ENCODE measurements at regions not wholly inside any gene's neighbourhood (a gene's known extent, or its start where the extent isn't known, plus 50 kb on each side); places are given as distances from the start of the nearest gene placed in this dataset.
"Not testable (repeated sequence)": the region's sequence is repeated elsewhere in the genome, so short reads cannot be mapped to it uniquely, and the experiment has no call there.

GRCh38 chr6:15183979-15184378 is 61.9 kb upstream of the JARID2 start:
- no peaks in the 10 kb centered on the region for H3K27me3 ChIP-seq (ENCODE audit: control insufficient read depth, low read length)
- H3K4me2 ChIP-seq (ENCODE audit: low read length), result no peak overlapping the region
- no peaks in the 10 kb centered on the region for H4K20me1 ChIP-seq (ENCODE audit: control insufficient read depth, insufficient read depth, low read depth, low read length)
- H3K4me3 ChIP-seq (ENCODE audit: low read length), result no peak overlapping the region
- no peaks in the 10 kb centered on the region for H3F3A ChIP-seq (ENCODE audit: control insufficient read depth, insufficient read depth)
- H3K4me1 ChIP-seq (ENCODE audit: control insufficient read depth, low read length), result no peaks in the 10 kb centered on the region
- no peaks in the 10 kb centered on the region for H3K9me2 ChIP-seq (replicated peaks; ENCODE audit: control insufficient read depth, low read length)
- H3K9me3 ChIP-seq (ENCODE audit: control insufficient read depth, insufficient read depth, low read length), result no peaks in the 10 kb centered on the region
- H3K79me2 ChIP-seq (ENCODE audit: control insufficient read depth, low read length), result no peaks in the 10 kb centered on the region
- no peak for TF ChIP-seq CTCF (IDR thresholded peaks at IDR 0.05; ENCODE audit: low read depth, low read length, poor library complexity, severe bottlenecking)
- H3K36me3 ChIP-seq (ENCODE audit: control insufficient read depth, low read length), result no peaks in the 10 kb centered on the region
- no peak overlapping the region for H3K27ac ChIP-seq (ENCODE audit: low read depth, low read length)

GRCh38 chr6:15184441-15184861 is 61.4 kb upstream of the JARID2 start:
- Histone ChIP-seq H3K79me2 (ENCODE audit: control insufficient read depth, low read length) (no peaks in the 10 kb centered on the region), H3K9me2 (replicated peaks; ENCODE audit: control insufficient read depth, low read length) (no peaks in the 10 kb centered on the region), H3F3A (ENCODE audit: control insufficient read depth, insufficient read depth) (no peaks in the 10 kb centered on the region), H3K4me2 (ENCODE audit: low read length) (no peak overlapping the region), H3K9me3 (ENCODE audit: control insufficient read depth, insufficient read depth, low read length) (no peaks in the 10 kb centered on the region), H3K4me1 (ENCODE audit: control insufficient read depth, low read length) (no peaks in the 10 kb centered on the region), H3K27me3 (ENCODE audit: control insufficient read depth, low read length) (no peaks in the 10 kb centered on the region), H3K36me3 (ENCODE audit: control insufficient read depth, low read length) (no peaks in the 10 kb centered on the region), H3K4me3 (ENCODE audit: low read length) (no peak overlapping the region), H4K20me1 (ENCODE audit: control insufficient read depth, insufficient read depth, low read depth, low read length) (no peaks in the 10 kb centered on the region), H3K27ac (ENCODE audit: low read depth, low read length) (no peak overlapping the region)
- TF ChIP-seq CTCF (IDR thresholded peaks at IDR 0.05; ENCODE audit: low read depth, low read length, poor library complexity, severe bottlenecking) (no peak), EZH2phosphoT487 (IDR thresholded peaks at IDR 0.05; ENCODE audit: borderline replicate concordance, low read length) (no peak)

GRCh38 chr6:15185111-15185510 is 60.8 kb upstream of the JARID2 start:
- not testable (repeated sequence) for H3K4me1 ChIP-seq (ENCODE audit: control insufficient read depth, low read length); H3K79me2 ChIP-seq (ENCODE audit: control insufficient read depth, low read length); H4K20me1 ChIP-seq (ENCODE audit: control insufficient read depth, insufficient read depth, low read depth, low read length); H3K36me3 ChIP-seq (ENCODE audit: control insufficient read depth, low read length); H3K4me3 ChIP-seq (ENCODE audit: low read length); H3K9me3 ChIP-seq (ENCODE audit: control insufficient read depth, insufficient read depth, low read length); H3K4me2 ChIP-seq (ENCODE audit: low read length); H3K27me3 ChIP-seq (ENCODE audit: control insufficient read depth, low read length); H3K9me2 ChIP-seq (replicated peaks; ENCODE audit: control insufficient read depth, low read length); H3F3A ChIP-seq (ENCODE audit: control insufficient read depth, insufficient read depth); H3K27ac ChIP-seq (ENCODE audit: low read depth, low read length)

GRCh38 chr6:15193451-15193850 is 52.4 kb upstream of the JARID2 start:
- H3K4me3 ChIP-seq (ENCODE audit: low read length); H3K27ac ChIP-seq (ENCODE audit: low read depth, low read length); H3K4me2 ChIP-seq (ENCODE audit: low read length); H3K4me1 ChIP-seq (ENCODE audit: control insufficient read depth, low read length); H3K9me3 ChIP-seq (ENCODE audit: control insufficient read depth, insufficient read depth, low read length); H3F3A ChIP-seq (ENCODE audit: control insufficient read depth, insufficient read depth); H4K20me1 ChIP-seq (ENCODE audit: control insufficient read depth, insufficient read depth, low read depth, low read length); H3K27me3 ChIP-seq (ENCODE audit: control insufficient read depth, low read length); H3K79me2 ChIP-seq (ENCODE audit: control insufficient read depth, low read length); H3K36me3 ChIP-seq (ENCODE audit: control insufficient read depth, low read length); H3K9me2 ChIP-seq (replicated peaks; ENCODE audit: control insufficient read depth, low read length): not testable (repeated sequence)
